Activated CD8-positive, alpha-beta memory T cell treated with anti-CD3 and anti-CD28 coated beads for 36 hours (primary cell): ENCODE measurements at regions not wholly inside any gene's neighbourhood (a gene's known extent, or its start where the extent isn't known, plus 50 kb on each side); places are given as distances from the start of the nearest gene placed in this dataset.

Source experiments
- CTCF ChIA-PET: fragments of 350-600 bp; sonication (Branson Sonifier 250); formaldehyde crosslinking; loops from one replicate; lab custom pipeline; 2021; ENCODE audit warnings: antibody characterized with exemption; lab: Charles Lee
- POLR2A ChIA-PET: fragments of 350-600 bp; sonication (Branson Sonifier 250); formaldehyde crosslinking; loops from one replicate; lab custom pipeline; 2021; ENCODE audit warnings: antibody characterized with exemption; lab: Charles Lee

- POLR2A ChIA-PET: no interaction called here
- CTCF ChIA-PET: interaction anchor here (1.1 kb wide), 1 partner anchor 36 kb away, joined by 3 read pairs; no protein-coding TSS in a partner anchor
Measured at GRCh38 chr6:119612911-119613381, 263.4 kb upstream of the MAN1A1 start.

- ChIA-PET POLR2A (interaction anchor here (0.6 kb wide), 1 partner anchor 196 kb away, joined by 10 read pairs; no protein-coding TSS in a partner anchor), CTCF (interaction anchor here (1.1 kb wide), 1 partner anchor 35 kb away, joined by 3 read pairs; no protein-coding TSS in a partner anchor)
Measured at GRCh38 chr6:119612176-119612891, 262.8 kb upstream of the MAN1A1 start.

DNA sequence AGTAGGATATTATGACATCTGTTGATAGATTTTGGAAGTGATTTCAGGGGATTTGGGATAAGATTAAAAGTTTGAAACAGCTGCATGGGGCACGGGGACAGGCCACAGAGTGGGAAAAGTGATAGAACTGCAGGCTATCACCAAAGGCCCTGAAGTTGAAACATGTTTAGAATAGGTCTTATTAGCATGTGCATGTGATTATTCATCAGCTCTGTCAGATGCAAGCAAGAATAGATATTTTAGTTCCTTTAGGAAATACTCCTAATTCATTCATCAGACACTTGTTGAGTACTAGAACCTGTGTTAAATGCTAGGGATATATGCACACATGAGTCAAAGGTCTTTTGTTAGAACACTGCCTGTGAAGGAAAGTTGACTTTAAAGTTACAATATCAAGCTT, 261.2 kb upstream of the MAN1A1 start:
- CTCF ChIA-PET: no interaction called here
- POLR2A ChIA-PET: no interaction called here

DNA sequence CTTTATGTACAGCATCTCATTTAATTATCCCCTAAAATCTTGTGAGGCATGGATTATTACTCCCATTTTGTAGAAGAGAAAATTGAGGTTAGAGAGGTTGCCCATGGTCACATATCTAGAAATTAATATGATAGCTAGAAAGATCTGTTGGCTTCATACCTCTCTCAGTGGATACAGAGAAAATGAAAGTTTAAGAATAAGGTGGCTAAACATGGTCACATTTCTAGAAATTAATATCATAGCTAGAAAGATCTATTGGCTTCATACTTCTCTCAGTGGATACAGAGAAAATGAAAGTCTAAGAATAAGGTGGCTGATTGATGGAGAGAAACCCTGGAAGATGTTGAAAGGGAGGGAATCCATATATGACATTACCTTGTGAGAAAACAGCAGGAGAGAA, 260.7 kb upstream of the MAN1A1 start:
- POLR2A ChIA-PET: no interaction called here
- CTCF ChIA-PET: no interaction called here

- POLR2A ChIA-PET: no interaction called here
- CTCF ChIA-PET: no interaction called here
Measured at GRCh38 chr6:119609865-119610264, 260.3 kb upstream of the MAN1A1 start.

DNA sequence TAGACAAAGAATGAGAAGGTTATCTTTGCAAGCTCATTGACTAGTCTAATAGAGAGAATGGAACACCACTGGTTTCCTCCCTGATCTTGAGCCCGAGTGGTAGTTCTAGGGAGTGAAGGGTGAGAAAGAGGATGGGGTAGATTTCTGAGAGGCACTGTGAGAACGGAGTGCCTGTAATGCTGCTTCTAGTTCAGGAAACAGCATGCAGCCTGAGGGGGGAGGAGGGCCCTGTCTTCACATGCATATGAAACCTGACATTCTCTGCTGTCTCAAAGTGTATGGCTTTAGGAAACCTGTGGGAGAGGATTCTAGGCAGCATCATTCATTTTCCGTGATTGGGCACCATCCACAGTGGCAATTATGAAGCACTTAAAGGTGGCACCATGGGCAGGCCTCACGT, 259.4 kb upstream of the MAN1A1 start:
- POLR2A ChIA-PET: no interaction called here
- CTCF ChIA-PET: no interaction called here

- ChIA-PET POLR2A (no interaction called here), CTCF (no interaction called here)
Measured at GRCh38 chr6:119604124-119604523, 254.6 kb upstream of the MAN1A1 start.

DNA sequence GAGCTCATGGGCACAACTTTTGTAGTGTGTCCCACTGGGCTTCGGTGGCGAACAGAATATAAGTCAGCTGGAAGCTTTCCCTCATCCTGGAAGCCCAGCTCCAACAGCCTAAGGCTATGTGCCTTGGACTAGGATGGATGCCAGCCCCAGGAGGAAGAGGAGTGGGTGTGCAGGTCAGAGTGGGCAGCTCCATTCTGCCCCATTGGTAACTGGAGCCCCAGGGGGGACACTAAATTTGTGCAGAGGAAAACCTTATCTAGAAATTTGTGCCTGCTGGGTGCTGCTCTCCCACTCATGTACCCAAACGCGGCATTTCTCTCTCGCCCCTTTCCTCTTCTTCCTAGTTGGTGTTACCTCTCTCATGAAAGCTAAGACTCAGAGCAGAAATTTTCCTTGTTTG, 253.9 kb upstream of the MAN1A1 start:
- POLR2A ChIA-PET: no interaction called here
- CTCF ChIA-PET: no interaction called here

- CTCF ChIA-PET: no interaction called here
- POLR2A ChIA-PET: no interaction called here
Measured at GRCh38 chr6:119602215-119603178, 252.9 kb upstream of the MAN1A1 start.

DNA sequence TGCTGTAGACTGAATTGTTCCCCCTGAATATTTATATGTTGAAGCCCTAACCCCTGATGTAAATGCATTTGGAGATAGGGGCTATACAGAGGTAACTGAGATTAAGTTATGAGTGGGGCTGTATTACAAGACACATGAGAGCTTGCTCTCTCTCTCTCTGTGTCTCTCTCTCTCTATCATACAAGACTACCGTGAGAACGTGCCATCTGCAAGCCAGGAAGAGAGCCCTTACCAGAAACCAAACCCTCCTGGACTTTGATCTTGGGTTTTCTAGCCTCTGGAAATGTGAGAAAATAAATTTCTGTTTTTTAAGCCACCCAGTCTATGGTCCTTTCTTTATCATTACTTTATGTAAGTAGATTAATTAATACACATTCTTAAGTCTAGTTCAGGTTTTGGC, 249.3 kb upstream of the MAN1A1 start:
- CTCF ChIA-PET: no interaction called here
- POLR2A ChIA-PET: no interaction called here

- CTCF ChIA-PET: no interaction called here
- POLR2A ChIA-PET: no interaction called here
Measured at GRCh38 chr6:119594907-119595306, 245.3 kb upstream of the MAN1A1 start.

DNA sequence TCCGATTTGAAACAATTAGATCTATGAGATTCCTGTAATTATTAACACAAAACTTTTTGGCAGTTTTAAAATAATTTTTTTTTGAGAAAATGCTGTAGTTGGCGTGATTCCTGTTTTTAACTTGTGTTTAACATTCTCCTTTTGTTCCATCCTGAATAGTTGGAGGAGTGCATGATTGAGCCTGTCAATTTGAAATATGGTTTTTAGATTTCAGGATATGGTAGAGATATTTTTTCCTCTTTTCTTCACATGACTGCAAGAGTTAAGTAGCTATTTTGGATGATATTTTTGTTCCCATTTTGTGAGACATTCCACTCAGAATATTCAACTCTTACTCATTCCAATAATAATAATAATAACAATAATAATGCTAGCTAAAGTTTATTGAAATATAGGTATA, 241.7 kb upstream of the MAN1A1 start:
- CTCF ChIA-PET: no interaction called here
- POLR2A ChIA-PET: no interaction called here

- CTCF ChIA-PET: no interaction called here
- POLR2A ChIA-PET: no interaction called here
Measured at GRCh38 chr6:119590066-119590465, 240.5 kb upstream of the MAN1A1 start.

DNA sequence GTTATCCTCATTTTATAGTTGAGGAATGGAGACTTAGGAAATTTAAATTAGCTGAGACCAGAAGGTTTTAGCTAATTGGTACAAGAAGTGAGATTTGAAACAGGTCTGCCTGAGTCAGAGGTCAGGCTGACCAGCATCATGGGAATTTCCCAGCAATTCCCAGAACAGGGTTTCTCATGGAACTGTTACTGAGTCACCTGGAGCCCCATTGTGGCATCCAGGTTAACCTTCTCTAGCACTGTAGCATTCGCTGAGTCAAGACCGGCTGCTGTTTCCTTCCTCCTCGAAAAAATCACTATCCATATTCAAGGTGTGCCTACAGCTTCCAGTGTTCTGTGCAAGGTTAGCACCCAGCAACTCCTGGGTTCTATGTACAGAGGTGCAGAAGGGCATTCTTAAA, 238.0 kb upstream of the MAN1A1 start:
- POLR2A ChIA-PET: no interaction called here
- CTCF ChIA-PET: no interaction called here

DNA sequence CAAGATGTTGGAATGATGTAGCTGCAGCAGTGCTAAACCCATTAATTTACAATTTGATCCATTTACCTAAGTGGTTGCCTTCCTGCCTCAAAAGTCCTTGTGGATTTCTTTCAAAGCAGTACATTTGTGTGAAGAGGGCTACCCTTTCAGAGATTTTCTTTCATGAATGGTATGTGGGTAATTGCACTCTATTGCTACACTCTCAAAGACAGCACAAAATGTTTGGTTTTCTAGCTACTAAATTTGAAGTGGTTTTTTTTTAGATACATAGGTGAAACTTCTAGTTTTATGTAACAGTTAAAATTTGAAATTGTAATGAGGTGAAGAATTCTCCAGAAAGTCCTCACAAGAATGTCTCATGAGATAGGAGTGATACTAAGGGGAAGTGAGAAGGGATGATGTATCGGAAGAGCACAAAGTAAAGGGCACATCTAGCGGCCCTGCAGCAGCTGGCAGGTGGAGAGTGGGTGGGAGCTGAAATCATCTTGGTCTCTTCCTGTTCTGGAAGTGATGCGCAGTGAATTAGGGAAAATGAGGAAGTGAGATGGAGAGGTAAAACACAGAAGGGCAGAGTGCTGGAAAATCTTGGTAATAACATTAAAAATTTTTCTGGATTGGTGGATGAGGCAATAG, 236.8 kb upstream of the MAN1A1 start:
- POLR2A ChIA-PET: no interaction called here
- CTCF ChIA-PET: no interaction called here

GRCh38 chr6:119584088-119584487, 234.5 kb upstream of the MAN1A1 start:
- ChIA-PET CTCF (no interaction called here), POLR2A (no interaction called here)

GRCh38 chr6:119581220-119581619, 231.7 kb upstream of the MAN1A1 start:
- ChIA-PET POLR2A (no interaction called here), CTCF (no interaction called here)

DNA sequence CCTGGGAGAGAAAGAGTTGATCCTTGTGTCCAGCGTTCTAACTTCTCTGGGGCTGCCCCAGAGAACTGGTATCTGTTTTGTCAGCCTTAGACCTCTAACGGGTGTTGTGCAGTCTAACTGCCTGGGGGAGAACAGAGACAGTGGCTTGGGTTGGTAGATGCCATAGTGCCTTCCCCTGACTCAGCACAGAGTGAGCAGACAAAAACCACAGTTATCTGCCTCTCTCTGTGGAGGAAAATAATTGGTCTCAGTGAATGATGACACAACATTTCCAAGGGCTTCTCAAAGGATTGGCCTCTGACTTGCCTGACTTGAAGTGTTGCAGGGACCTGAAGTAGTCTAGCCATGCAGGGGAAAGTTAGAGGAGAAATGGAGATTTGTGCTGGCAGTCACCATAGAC, 226.2 kb upstream of the MAN1A1 start:
- ChIA-PET POLR2A (no interaction called here), CTCF (no interaction called here)

- CTCF ChIA-PET: no interaction called here
- POLR2A ChIA-PET: no interaction called here
Measured at GRCh38 chr6:119568580-119568979, 219.0 kb upstream of the MAN1A1 start.
